ENCODE measurements at regions not wholly inside any gene's neighbourhood (a gene's known extent, or its start where the extent isn't known, plus 50 kb on each side); places are given as distances from the start of the nearest gene placed in this dataset.

DNA sequence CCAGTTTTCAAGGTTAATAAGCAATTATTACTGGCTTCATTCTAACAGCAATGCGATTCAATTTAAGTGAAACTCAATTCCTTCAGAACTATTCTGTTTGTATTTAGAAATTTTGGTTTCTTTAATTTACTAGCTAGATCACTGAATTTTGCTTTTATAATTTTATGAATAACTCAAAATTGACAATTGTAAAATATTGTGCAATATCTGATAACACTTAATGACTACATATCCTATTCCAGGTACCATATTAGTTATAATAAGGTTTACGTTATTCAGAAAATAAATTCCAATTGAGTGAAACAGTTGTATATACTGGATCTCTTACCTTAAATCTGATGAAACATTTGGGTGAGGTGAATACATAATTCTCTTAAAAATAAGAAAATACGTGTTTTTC is 1348.3 kb upstream of the CDH6 start:
- TF ChIP-seq ZNF274 (IDR thresholded peaks at IDR 0.05; ENCODE audit: low read depth, low read length), result no peak
- no peak overlapping the region for H3K4me3 ChIP-seq (ENCODE audit: low read length)

DNA sequence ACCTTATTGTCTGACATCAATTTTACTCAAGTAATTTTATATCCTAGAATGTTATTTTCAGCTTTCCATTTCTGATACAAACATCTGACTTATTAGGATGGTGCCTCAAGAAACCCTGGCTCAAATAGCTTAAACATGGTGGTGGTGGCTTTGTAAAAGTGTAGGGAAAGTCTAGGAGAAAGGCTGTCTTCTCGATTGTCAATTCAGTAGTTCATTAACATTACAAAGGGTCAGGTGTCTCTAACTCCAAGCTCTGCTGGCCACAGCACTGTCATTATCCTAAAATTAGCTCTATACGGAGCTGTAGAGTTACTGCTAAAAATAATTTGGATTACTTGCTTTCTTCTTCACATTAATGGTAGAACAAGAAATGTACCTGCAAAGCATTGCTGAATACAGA is 1360.1 kb upstream of the CDH6 start:
- TF ChIP-seq ZNF274 (IDR thresholded peaks at IDR 0.05; ENCODE audit: low read depth, low read length), result no peak
- H3K4me3 ChIP-seq (ENCODE audit: low read length), result no peak overlapping the region

DNA sequence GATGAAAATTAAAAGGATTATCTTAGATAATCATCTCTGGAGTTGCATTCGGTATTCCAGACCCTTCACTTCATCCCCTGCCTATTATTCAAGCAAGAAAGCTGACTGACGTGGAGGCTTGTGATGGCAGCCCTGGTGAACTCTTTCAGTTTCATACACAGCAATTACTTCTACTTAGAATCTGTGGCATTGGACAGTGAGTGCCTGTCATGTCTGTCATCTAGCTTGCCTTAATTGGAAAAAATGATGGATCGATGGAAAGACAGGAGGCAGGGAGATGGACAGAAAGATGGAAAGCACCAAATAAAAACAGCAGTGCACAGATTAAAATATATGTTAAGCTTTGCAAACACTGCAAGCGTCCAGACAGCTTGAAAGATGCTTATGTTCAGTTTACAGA is 1371.0 kb upstream of the CDH6 start:
- TF ChIP-seq ZNF274 (IDR thresholded peaks at IDR 0.05; ENCODE audit: low read depth, low read length), result no peak
- no peak overlapping the region for H3K4me3 ChIP-seq (ENCODE audit: low read length)

DNA sequence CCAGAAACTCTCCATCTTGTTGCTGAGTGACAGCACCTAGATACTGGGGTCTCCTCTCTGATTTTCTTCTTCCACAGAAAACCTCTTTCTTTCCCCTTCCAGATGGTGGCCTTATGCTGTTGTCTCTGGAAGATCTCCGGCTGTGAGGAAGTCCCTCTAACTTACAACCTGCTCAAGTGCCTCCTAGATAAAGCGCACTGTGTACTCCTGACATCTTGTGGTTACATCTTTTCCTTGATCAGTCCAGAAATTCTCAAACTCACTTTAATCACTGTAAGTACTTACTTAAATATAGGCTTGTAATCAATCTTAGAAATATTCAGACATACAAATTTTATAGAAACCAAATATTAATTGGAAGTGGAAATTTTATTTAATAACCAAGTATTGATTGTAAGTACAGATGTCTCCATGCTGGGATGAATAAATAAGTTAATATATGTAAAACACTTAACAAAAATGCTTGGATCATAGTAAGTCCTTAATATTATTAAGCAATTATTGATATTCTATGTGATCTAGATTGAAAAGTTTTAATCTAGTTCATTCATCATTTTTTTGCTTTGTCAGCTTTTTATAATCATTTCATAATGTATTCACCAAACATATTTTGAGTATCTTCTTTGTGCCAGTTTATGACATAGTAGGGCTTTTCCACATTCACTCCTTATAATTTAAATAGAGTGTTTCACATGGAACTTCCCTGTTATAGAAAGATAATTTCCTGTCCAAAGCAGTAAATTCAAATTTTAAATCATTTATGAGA is 1381.4 kb upstream of the CDH6 start:
- no peak overlapping the region for H3K4me3 ChIP-seq (ENCODE audit: low read length)
- no peak for TF ChIP-seq ZNF274 (IDR thresholded peaks at IDR 0.05; ENCODE audit: low read depth, low read length)

DNA sequence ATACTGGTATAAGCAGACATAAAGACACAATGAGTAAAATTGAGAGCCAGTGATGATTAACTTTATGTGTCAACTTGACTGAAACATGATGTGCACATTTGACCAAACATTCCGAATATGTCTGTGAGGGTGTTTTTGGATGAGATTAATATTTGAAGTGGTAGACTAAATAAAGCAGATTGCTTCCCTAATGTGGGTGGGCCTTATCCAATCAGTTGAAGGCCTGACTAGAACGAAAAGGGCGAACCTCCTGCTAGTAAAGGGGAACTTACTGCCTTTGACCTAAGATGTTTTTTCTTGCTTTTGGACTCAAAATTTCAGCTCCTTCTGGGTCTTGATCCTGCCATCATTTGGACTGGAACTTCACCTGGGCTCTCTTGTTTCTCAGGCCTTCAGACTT is 1387.7 kb upstream of the CDH6 start:
- no peak for TF ChIP-seq ZNF274 (IDR thresholded peaks at IDR 0.05; ENCODE audit: low read depth, low read length)
- H3K4me3 ChIP-seq (ENCODE audit: low read length), result no peak overlapping the region

DNA sequence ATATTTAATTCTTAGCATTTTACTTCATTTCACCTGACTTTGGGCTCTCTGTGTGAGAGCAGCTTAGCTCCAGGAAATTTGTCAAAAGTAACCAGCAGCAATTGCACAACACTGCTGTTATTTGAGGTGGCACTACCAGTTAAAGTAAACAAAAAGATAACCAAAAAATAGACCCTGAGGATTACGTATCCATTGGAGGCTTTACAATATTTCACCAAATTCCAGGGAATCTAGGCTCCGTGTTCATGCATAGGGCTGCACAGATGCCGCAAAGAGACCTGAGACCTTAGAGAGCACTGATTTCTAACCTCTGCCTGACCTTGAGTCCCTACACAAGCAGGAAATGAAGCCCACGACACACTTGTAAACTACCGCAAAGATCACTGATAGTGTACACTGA is 1392.7 kb upstream of the CDH6 start:
- no peak for TF ChIP-seq ZNF274 (IDR thresholded peaks at IDR 0.05; ENCODE audit: low read depth, low read length)
- H3K4me3 ChIP-seq (ENCODE audit: low read length), result no peak overlapping the region

DNA sequence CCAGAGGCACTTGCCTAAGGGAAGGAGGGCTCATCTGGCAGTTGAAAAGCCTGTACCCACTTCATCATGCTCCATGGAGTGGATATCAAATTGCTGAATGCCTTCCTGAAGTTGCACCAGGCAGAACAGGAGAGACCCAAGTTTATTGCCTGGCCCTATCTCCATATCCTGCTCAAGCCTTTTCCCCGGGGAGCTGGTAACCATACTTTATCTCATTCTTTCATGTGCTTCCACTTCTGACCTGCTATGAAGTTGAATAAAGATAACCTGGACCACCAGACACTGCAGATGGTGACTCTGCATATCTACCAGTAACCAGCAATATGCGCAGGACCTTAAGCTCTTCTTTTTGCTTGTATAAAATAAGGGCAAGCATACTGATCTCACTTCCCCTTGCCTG is 1397.5 kb upstream of the CDH6 start:
- H3K4me3 ChIP-seq (ENCODE audit: low read length), result no peak overlapping the region
- TF ChIP-seq ZNF274 (IDR thresholded peaks at IDR 0.05; ENCODE audit: low read depth, low read length), result no peak

DNA sequence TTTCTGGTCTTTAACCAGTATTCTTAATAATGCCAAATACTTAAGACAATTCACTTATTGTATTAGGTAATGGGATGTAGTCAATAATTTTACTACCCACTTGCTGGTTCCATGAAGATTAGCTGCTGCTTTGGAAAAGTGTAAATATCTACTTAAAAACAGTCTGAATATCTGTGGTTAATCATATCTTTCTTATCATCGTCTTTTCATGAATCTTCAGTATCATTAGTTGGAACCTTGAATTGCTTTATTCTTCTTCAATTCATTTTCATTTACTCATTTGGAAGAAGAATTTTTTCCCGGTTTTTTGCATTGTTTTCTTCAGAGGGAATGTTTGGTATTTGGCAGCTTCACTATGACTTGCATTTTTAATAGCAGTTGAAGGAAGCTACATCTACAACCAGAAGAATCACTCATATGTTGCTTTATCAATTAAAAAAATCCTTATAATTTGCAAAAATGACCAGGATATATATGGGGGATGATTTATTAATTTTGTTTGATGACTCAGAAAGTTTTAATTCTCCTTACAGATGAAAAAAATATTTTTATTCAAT is 1398.3 kb upstream of the CDH6 start:
- no peak for TF ChIP-seq ZNF274 (IDR thresholded peaks at IDR 0.05; ENCODE audit: low read depth, low read length)
- H3K4me3 ChIP-seq (ENCODE audit: low read length), result no peak overlapping the region

DNA sequence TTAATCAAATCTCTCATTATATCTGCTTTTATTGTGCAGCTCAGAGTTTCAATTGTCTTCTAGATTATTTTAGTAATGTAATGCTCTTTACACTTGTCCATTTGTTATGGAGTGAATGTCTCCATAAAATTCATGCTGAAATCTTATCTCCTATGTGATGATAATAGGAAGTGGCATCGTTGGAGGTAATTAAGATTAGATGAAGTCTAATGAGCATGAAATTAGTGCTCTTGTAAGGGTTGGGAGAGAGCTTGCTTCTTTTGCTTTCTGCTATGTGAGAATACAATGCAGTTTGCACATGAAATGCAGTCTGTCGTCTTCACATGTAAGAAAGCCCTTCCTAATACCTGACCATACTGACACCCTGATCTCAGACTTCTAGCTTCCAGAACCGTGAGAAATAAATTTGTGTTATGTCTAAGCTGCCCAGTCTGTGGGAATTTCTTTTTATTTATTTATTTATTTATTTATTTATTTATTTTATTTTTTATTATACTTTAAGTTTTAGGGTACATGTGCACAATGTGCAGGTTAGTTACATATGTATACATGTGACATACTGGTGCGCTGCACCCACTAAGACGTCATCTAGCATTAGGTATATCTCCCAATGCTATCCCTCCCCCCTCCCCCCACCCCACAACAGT is 1399.2 kb upstream of the CDH6 start:
- TF ChIP-seq ZNF274 (IDR thresholded peaks at IDR 0.05; ENCODE audit: low read depth, low read length), result no peak
- H3K4me3 ChIP-seq (ENCODE audit: low read length), result no peak overlapping the region

DNA sequence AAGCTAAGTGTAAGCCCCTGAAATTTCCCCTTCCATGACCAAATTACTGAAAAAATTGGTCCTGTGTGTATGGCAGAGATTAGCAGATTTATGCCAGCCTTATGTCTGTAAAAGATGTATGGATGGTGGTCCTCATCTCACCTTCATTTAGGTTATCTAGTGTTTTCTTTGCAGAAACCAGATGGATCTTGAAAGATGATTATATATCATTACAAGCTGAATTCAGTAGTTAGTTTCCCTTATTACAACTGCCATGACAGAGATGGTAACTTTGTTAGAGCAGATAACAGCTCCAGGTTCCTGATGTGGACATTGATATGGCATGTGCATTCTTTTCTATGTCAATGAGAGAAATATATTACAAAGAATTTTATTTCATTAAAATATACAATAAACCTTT is 1403.2 kb upstream of the CDH6 start:
- no peak for TF ChIP-seq ZNF274 (IDR thresholded peaks at IDR 0.05; ENCODE audit: low read depth, low read length)
- no peak overlapping the region for H3K4me3 ChIP-seq (ENCODE audit: low read length)

DNA sequence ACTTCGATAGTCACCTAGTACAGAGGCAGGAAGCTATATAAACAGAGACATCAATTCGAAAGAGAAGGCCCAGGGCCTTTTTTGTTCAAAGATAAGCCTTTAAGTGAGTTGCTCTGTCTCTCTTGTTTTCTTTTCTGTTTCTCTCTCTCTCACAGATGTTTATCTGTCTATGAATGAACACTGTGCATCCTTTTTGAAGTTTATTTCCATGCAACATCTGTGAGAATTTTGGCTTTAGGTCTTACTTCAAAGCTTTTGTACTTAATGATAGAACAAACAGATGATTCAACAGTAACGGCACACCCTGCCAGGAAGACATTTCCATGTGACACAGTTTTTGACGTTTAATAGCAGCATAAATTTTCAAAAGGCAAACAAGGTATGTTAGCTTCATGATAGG is 1413.1 kb upstream of the CDH6 start:
- TF ChIP-seq ZNF274 (IDR thresholded peaks at IDR 0.05; ENCODE audit: low read depth, low read length), result no peak
- no peak overlapping the region for H3K4me3 ChIP-seq (ENCODE audit: low read length)

DNA sequence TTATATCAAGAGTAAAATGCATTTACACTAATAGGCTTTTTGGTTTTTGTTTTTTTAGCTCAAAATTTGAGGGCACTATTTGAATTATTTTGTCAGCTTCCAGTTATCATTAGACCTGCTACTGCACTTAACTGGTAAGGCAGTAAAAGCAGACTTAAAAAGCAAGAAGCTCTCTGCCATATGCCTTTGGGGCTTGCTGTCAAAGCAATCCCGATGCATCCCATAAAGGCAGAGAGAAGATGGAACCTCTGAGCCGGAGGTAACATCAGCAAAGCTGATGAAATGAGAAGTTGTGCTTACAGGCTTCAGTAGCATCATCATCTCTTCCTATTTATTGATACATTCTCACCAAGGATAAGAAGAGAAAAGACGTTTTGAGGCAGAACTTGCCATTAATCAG is 1414.3 kb upstream of the CDH6 start:
- TF ChIP-seq ZNF274 (IDR thresholded peaks at IDR 0.05; ENCODE audit: low read depth, low read length), result no peak
- H3K4me3 ChIP-seq (ENCODE audit: low read length), result no peak overlapping the region

DNA sequence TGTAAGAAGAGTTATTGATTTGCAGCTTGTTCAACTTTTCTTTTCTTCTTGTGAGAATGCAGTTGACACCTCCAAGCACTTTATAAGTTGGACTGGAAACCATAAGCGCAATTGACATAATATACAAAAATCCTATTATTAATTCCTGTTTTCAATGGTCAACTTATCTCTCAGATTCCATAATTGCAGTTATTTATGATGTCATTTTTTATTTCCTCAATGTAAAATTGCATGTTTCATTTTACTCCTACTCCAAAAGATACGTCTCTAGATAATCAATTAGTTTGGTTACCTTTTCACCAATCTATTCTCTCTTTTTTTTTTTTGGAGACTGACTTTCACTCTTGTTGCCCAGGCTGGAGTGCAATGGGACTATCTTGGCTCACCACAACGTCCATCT is 1416.1 kb upstream of the CDH6 start:
- no peak for TF ChIP-seq ZNF274 (IDR thresholded peaks at IDR 0.05; ENCODE audit: low read depth, low read length)
- no peak overlapping the region for H3K4me3 ChIP-seq (ENCODE audit: low read length)

DNA sequence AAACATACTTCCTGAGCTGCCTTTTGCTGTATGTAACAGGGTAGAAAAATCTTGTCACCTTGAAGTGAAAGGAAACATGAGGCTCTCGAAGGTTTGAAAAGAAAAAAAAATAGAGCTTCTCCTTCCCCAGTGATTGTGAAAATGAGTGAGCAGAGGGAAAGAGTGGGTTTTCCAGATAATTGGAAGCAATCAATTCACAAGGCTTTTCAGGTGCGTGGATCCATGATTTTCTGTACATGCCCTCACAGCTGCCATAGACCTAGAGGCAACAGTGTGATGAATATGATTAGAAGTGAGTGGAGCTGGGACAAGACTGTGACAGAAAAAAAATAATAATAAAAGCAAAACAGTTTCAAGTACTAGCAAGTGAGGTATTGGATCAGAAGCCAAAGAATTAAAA is 1422.5 kb upstream of the CDH6 start:
- H3K4me3 ChIP-seq (ENCODE audit: low read length), result no peak overlapping the region
- no peak for TF ChIP-seq ZNF274 (IDR thresholded peaks at IDR 0.05; ENCODE audit: low read depth, low read length)

DNA sequence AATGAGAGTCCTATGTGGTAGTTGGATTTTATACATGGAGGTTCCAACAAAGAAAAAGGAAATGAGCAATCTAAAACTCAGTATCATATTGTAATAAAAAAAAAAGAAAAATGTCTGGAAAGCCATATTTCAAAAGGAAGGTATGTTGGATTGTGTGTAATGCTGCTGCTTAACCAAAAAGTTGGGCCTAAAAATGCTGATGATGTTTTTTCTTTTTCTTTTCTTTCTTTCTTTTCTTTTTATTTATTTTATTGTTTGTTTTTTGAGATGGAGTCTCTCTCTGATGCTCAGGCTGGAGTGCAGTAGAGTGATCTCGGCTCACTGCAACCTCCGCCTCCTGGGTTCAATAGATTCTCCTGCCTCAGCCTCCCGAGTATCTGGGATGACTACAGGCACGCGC is 1424.0 kb upstream of the CDH6 start:
- no peak overlapping the region for H3K4me3 ChIP-seq (ENCODE audit: low read length)
- no peak for TF ChIP-seq ZNF274 (IDR thresholded peaks at IDR 0.05; ENCODE audit: low read depth, low read length)
